ENCODE measurements at regions not wholly inside any gene's neighbourhood (a gene's known extent, or its start where the extent isn't known, plus 50 kb on each side); places are given as distances from the start of the nearest gene placed in this dataset.

DNA sequence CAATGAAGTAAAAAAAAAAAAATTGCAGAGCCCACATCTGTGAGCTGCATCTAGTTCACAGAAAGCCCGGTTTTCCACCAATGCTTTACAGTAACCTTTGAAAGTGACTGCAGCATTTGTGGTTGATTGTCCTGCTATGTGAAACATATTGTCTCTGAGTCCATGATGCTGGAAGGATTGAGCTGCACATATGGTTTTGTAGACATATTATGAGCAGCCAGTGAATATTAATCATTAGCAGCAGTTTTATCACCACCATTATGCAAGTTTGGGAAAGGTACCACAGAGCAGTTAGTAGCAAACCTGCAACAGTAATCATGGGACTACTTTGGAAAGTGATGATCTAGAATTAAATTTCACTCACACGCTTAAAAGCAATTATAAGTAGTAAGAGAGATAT lies 151.5 kb upstream of the PRICKLE1 start:
- Histone ChIP-seq H3K27me3 (ENCODE audit: insufficient read depth, low read length) (no peaks in the 10 kb centered on the region), H3K9ac (ENCODE audit: low read length) (no peak overlapping the region), H3K9me3 (ENCODE audit: control insufficient read depth in 1 of 2, insufficient read depth in 1 of 2, low read depth in 1 of 2, low read length in 2 of 2) (no peaks in the 10 kb centered on the region), H4K20me1 (ENCODE audit: insufficient read depth) (no peaks in the 10 kb centered on the region), H3K27ac (ENCODE audit: low read depth, low read length) (no peak overlapping the region), H3K9me2 (ENCODE audit: insufficient read depth) (no peaks in the 10 kb centered on the region), H3K4me2 (ENCODE audit: low read length) (no peak overlapping the region), H3K36me3 (ENCODE audit: control insufficient read depth in 1 of 2, insufficient read depth in 2 of 2, low read length in 2 of 2) (no peaks in the 10 kb centered on the region), H3K79me2 (ENCODE audit: insufficient read depth, low read length) (no peaks in the 10 kb centered on the region), H3K4me3 (replicated peaks in 1 of 2; ENCODE audit: low read depth in 1 of 2, low read length in 2 of 2) (no peak overlapping the region), H3K4me1 (ENCODE audit: control insufficient read depth in 1 of 2, insufficient read depth in 2 of 2, low read length in 2 of 2) (peaks cover 0 to 16% of the 10 kb centered on the region in 2 experiments; a peak in 1 of 4 replicates), H2AFZ (ENCODE audit: low read depth, low read length, poor library complexity, severe bottlenecking) (no peak overlapping the region)
- ChIA-PET POLR2A (no interaction called here), RAD21 (ENCODE audit: low non-redundant PET in 1 of 2, low total read pairs in 2 of 2, uncharacterized antibody in 2 of 2, unreplicated experiment in 2 of 2) (no interaction called here), CTCF (no interaction called here)
- ATAC-seq, result no peak
- BruUV-seq (replicated peaks), result no TSS peak
- intact Hi-C loops (cut with micrococcal nuclease), result no loop called here
- TF ChIP-seq CBX3 (IDR thresholded peaks at IDR 0.05; ENCODE audit: low read depth) (no peak), ZFX (IDR thresholded peaks at IDR 0.05) (no peak), ELF1 (IDR thresholded peaks at IDR 0.05; ENCODE audit: borderline replicate concordance, low read depth) (no peak), RAD21 (IDR thresholded peaks at IDR 0.05; ENCODE audit: low read depth) (no peak), YY1 (IDR thresholded peaks at IDR 0.05; ENCODE audit: extremely low read depth, insufficient replicate concordance, low read depth, low read length) (no peak), POLR2AphosphoS5 (IDR thresholded peaks at IDR 0.05; ENCODE audit: low read depth, low read length) (no peak), TCF7L2 (IDR thresholded peaks at IDR 0.05; ENCODE audit: borderline replicate concordance, extremely low read depth, insufficient read depth, insufficient read length) (no peak), POLR2A (IDR thresholded peaks at IDR 0.05; ENCODE audit: borderline replicate concordance, extremely low read depth, insufficient read depth, insufficient read length) (no peak), SIN3A (IDR thresholded peaks at IDR 0.05; ENCODE audit: low read depth) (no peak), ZNF274 (IDR thresholded peaks at IDR 0.05; ENCODE audit: low read depth, low read length) (no peak), SRF (IDR thresholded peaks at IDR 0.05; ENCODE audit: low read depth) (no peak), EZH2phosphoT487 (IDR thresholded peaks at IDR 0.05; ENCODE audit: borderline replicate concordance) (no peak), JUND (IDR thresholded peaks at IDR 0.05) (no peak), EZH2 (IDR thresholded peaks at IDR 0.05) (no peak), CEBPB (IDR thresholded peaks at IDR 0.05; ENCODE audit: low read depth) (no peak), FOSL1 (IDR thresholded peaks at IDR 0.05; ENCODE audit: low read depth) (no peak)
- TF ChIP-seq, protein P1, sequence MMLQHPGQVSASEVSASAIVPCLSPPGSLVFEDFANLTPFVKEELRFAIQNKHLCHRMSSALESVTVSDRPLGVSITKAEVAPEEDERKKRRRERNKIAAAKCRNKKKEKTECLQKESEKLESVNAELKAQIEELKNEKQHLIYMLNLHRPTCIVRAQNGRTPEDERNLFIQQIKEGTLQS (IDR thresholded peaks at IDR 0.05), result no peak
- TF ChIP-seq, protein P2, sequence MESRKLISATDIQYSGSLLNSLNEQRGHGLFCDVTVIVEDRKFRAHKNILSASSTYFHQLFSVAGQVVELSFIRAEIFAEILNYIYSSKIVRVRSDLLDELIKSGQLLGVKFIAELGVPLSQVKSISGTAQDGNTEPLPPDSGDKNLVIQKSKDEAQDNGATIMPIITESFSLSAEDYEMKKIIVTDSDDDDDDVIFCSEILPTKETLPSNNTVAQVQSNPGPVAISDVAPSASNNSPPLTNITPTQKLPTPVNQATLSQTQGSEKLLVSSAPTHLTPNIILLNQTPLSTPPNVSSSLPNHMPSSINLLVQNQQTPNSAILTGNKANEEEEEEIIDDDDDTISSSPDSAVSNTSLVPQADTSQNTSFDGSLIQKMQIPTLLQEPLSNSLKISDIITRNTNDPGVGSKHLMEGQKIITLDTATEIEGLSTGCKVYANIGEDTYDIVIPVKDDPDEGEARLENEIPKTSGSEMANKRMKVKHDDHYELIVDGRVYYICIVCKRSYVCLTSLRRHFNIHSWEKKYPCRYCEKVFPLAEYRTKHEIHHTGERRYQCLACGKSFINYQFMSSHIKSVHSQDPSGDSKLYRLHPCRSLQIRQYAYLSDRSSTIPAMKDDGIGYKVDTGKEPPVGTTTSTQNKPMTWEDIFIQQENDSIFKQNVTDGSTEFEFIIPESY (IDR thresholded peaks at IDR 0.05; ENCODE audit: extremely low read depth, insufficient replicate concordance, low read length), result no peak
- TF ChIP-seq, protein P3, sequence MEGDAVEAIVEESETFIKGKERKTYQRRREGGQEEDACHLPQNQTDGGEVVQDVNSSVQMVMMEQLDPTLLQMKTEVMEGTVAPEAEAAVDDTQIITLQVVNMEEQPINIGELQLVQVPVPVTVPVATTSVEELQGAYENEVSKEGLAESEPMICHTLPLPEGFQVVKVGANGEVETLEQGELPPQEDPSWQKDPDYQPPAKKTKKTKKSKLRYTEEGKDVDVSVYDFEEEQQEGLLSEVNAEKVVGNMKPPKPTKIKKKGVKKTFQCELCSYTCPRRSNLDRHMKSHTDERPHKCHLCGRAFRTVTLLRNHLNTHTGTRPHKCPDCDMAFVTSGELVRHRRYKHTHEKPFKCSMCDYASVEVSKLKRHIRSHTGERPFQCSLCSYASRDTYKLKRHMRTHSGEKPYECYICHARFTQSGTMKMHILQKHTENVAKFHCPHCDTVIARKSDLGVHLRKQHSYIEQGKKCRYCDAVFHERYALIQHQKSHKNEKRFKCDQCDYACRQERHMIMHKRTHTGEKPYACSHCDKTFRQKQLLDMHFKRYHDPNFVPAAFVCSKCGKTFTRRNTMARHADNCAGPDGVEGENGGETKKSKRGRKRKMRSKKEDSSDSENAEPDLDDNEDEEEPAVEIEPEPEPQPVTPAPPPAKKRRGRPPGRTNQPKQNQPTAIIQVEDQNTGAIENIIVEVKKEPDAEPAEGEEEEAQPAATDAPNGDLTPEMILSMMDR (IDR thresholded peaks at IDR 0.05 in 2 of 3, conservative IDR thresholded peaks at IDR 0.05 in 1 of 3; ENCODE audit: borderline replicate concordance in 1 of 3, insufficient read depth in 1 of 3, low read depth in 2 of 3, low read length in 2 of 3), result no peak
- TF ChIP-seq, protein P4, sequence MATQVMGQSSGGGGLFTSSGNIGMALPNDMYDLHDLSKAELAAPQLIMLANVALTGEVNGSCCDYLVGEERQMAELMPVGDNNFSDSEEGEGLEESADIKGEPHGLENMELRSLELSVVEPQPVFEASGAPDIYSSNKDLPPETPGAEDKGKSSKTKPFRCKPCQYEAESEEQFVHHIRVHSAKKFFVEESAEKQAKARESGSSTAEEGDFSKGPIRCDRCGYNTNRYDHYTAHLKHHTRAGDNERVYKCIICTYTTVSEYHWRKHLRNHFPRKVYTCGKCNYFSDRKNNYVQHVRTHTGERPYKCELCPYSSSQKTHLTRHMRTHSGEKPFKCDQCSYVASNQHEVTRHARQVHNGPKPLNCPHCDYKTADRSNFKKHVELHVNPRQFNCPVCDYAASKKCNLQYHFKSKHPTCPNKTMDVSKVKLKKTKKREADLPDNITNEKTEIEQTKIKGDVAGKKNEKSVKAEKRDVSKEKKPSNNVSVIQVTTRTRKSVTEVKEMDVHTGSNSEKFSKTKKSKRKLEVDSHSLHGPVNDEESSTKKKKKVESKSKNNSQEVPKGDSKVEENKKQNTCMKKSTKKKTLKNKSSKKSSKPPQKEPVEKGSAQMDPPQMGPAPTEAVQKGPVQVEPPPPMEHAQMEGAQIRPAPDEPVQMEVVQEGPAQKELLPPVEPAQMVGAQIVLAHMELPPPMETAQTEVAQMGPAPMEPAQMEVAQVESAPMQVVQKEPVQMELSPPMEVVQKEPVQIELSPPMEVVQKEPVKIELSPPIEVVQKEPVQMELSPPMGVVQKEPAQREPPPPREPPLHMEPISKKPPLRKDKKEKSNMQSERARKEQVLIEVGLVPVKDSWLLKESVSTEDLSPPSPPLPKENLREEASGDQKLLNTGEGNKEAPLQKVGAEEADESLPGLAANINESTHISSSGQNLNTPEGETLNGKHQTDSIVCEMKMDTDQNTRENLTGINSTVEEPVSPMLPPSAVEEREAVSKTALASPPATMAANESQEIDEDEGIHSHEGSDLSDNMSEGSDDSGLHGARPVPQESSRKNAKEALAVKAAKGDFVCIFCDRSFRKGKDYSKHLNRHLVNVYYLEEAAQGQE (IDR thresholded peaks at IDR 0.05; ENCODE audit: low read depth), result no peak
- no peak for DNase-seq (ENCODE audit: low read depth, low spot score)
